ENCODE measurements at regions not wholly inside any gene's neighbourhood (a gene's known extent, or its start where the extent isn't known, plus 50 kb on each side); places are given as distances from the start of the nearest gene placed in this dataset.

GRCh38 chr10:10156917-10157600 is 860.6 kb upstream of the CELF2 start:
- Histone ChIP-seq H3K4me1 (ENCODE audit: control insufficient read depth, insufficient read depth, low read length, poor library complexity, severe bottlenecking) (no peaks in the 10 kb centered on the region), H3K27me3 (ENCODE audit: control insufficient read depth, insufficient read depth, low read length) (no peaks in the 10 kb centered on the region), H3K9me3 (ENCODE audit: control insufficient read depth in 2 of 2, low read length in 2 of 2) (no peaks in the 10 kb centered on the region), H3K4me3 (ENCODE audit: low read depth, low read length) (no peak overlapping the region), H3K27ac (ENCODE audit: insufficient read depth, low read length, poor library complexity, severe bottlenecking) (no peak overlapping the region), H3K36me3 (ENCODE audit: control insufficient read depth, insufficient read depth, low read length) (no peaks in the 10 kb centered on the region)
- no peaks in the 10 kb centered on the region for H3K27me3 Mint-ChIP-seq
- H3K4me1 Mint-ChIP-seq = no peaks in the 10 kb centered on the region
- no peak overlapping the region for H3K4me3 Mint-ChIP-seq
- no peak for ATAC-seq (ENCODE audit: low read depth in 2 of 2)
- no peak overlapping the region for H3K27ac Mint-ChIP-seq
- H3K9me3 Mint-ChIP-seq = peaks cover 0 to 4% (median 2%) of the 10 kb centered on the region in 7 donors
- no peak for DNase-seq
- H3K36me3 Mint-ChIP-seq = no peaks in the 10 kb centered on the region

GRCh38 chr10:10160821-10161312 is 856.8 kb upstream of the CELF2 start:
- Mint-ChIP-seq H3K27me3 (no peaks in the 10 kb centered on the region), H3K36me3 (no peaks in the 10 kb centered on the region), H3K9me3 (peaks cover 0 to 10% (median 2%) of the 10 kb centered on the region in 7 donors), H3K4me1 (no peaks in the 10 kb centered on the region), H3K27ac (no peak overlapping the region), H3K4me3 (no peak overlapping the region)
- no peaks in the 10 kb centered on the region for H3K9me3 ChIP-seq (ENCODE audit: control insufficient read depth in 2 of 2, low read length in 2 of 2)
- no peaks in the 10 kb centered on the region for H3K27me3 ChIP-seq (ENCODE audit: control insufficient read depth, insufficient read depth, low read length)
- no peaks in the 10 kb centered on the region for H3K4me1 ChIP-seq (ENCODE audit: control insufficient read depth, insufficient read depth, low read length, poor library complexity, severe bottlenecking)
- no peaks in the 10 kb centered on the region for H3K36me3 ChIP-seq (ENCODE audit: control insufficient read depth, insufficient read depth, low read length)
- H3K27ac ChIP-seq (ENCODE audit: insufficient read depth, low read length, poor library complexity, severe bottlenecking) = no peak overlapping the region
- DNase-seq (no peak), ATAC-seq (ENCODE audit: low read depth in 2 of 2) (no peak)
- H3K4me3 ChIP-seq (ENCODE audit: low read depth, low read length) = no peak overlapping the region

DNA sequence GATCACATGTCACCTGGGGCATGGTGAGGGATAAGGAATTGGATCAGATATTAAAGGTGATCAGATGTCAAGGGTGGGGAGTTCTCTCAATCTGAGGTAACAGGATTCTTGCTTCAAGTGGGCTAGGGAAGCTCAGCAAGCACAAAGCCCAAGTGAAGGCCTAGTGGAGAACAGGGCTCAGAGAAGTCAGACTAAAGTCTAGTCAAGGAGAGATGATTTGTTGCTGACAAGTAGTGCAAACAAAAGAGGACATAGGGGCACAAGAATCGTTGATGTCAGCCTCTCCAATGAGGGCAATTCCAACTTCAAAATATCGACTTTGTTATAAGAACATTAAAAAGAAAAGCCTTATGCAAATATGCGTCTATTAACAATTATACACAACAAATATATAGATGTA is 852.8 kb upstream of the CELF2 start:
- Histone ChIP-seq H3K27me3 (ENCODE audit: control insufficient read depth, insufficient read depth, low read length) (no peaks in the 10 kb centered on the region), H3K36me3 (ENCODE audit: control insufficient read depth, insufficient read depth, low read length) (no peaks in the 10 kb centered on the region), H3K4me1 (ENCODE audit: control insufficient read depth, insufficient read depth, low read length, poor library complexity, severe bottlenecking) (no peaks in the 10 kb centered on the region), H3K4me3 (ENCODE audit: low read depth, low read length) (no peak overlapping the region), H3K27ac (ENCODE audit: insufficient read depth, low read length, poor library complexity, severe bottlenecking) (no peak overlapping the region), H3K9me3 (ENCODE audit: control insufficient read depth in 2 of 2, low read length in 2 of 2) (no peaks in the 10 kb centered on the region)
- ATAC-seq (ENCODE audit: low read depth in 2 of 2) (no peak), DNase-seq (no peak)
- peaks cover 0 to 6% (median 2%) of the 10 kb centered on the region in 7 donors for H3K9me3 Mint-ChIP-seq
- H3K4me1 Mint-ChIP-seq = no peaks in the 10 kb centered on the region
- H3K36me3 Mint-ChIP-seq = no peaks in the 10 kb centered on the region
- no peaks in the 10 kb centered on the region for H3K27me3 Mint-ChIP-seq
- H3K27ac Mint-ChIP-seq = no peak overlapping the region
- H3K4me3 Mint-ChIP-seq = no peak overlapping the region

DNA sequence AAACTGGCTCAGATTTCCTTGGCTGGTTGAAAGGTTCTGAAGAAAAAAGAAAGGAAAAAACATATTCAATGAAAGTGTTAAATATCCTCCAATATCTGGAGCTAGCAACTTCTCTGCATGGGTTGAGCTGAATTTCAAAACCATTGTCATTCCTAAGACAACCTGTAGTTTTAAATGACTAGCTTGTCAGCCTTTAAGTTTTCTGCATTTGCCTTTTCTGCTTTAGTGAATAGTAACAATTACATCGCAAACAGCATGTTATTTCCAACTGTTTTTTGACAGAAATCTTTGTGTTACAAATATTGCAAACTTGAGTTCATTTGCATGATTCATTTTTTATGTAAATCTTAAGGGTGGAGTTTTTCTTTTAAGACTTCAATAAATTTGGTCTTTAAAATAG is 852.3 kb upstream of the CELF2 start:
- no peaks in the 10 kb centered on the region for H3K36me3 ChIP-seq (ENCODE audit: control insufficient read depth, insufficient read depth, low read length)
- no peaks in the 10 kb centered on the region for H3K27me3 Mint-ChIP-seq
- H3K4me3 ChIP-seq (ENCODE audit: low read depth, low read length) = no peak overlapping the region
- no peaks in the 10 kb centered on the region for H3K27me3 ChIP-seq (ENCODE audit: control insufficient read depth, insufficient read depth, low read length)
- no peaks in the 10 kb centered on the region for H3K4me1 ChIP-seq (ENCODE audit: control insufficient read depth, insufficient read depth, low read length, poor library complexity, severe bottlenecking)
- no peak overlapping the region for H3K27ac Mint-ChIP-seq
- H3K9me3 Mint-ChIP-seq = peaks cover 0 to 6% (median 2%) of the 10 kb centered on the region in 7 donors
- no peak for DNase-seq
- no peak overlapping the region for H3K4me3 Mint-ChIP-seq
- H3K4me1 Mint-ChIP-seq = no peaks in the 10 kb centered on the region
- no peaks in the 10 kb centered on the region for H3K36me3 Mint-ChIP-seq
- ATAC-seq (ENCODE audit: low read depth in 2 of 2) = no peak
- no peaks in the 10 kb centered on the region for H3K9me3 ChIP-seq (ENCODE audit: control insufficient read depth in 2 of 2, low read length in 2 of 2)
- H3K27ac ChIP-seq (ENCODE audit: insufficient read depth, low read length, poor library complexity, severe bottlenecking) = no peak overlapping the region

DNA sequence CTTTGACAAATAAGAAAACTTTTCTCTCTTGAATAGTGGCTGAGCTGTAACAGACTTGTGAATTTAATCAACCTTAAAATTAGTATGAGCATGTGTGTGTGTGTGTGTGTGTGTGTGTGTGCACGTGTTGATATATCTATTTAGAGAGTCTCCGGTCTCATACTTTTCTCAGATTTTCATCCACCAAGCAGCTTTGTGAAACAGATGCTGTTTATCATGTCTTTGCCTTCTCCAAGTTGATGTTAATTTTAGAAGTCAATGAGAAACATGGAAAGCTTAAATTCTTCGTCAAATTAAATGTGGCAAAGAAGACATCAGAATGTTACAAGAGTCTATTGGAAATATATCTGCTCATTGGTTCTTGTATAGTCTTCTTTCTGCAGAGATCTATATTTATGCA is 839.2 kb upstream of the CELF2 start:
- no peaks in the 10 kb centered on the region for H3K9me3 ChIP-seq (ENCODE audit: control insufficient read depth in 2 of 2, low read length in 2 of 2)
- no peaks in the 10 kb centered on the region for H3K27me3 ChIP-seq (ENCODE audit: control insufficient read depth, insufficient read depth, low read length)
- Mint-ChIP-seq H3K27me3 (no peaks in the 10 kb centered on the region), H3K4me1 (no peaks in the 10 kb centered on the region), H3K9me3 (peaks cover 0 to 4% (median 3%) of the 10 kb centered on the region in 7 donors), H3K4me3 (no peak overlapping the region), H3K36me3 (no peaks in the 10 kb centered on the region), H3K27ac (no peak overlapping the region)
- H3K27ac ChIP-seq (ENCODE audit: insufficient read depth, low read length, poor library complexity, severe bottlenecking) = no peak overlapping the region
- no peaks in the 10 kb centered on the region for H3K36me3 ChIP-seq (ENCODE audit: control insufficient read depth, insufficient read depth, low read length)
- ATAC-seq (ENCODE audit: low read depth in 2 of 2) (no peak), DNase-seq (no peak)
- no peak overlapping the region for H3K4me3 ChIP-seq (ENCODE audit: low read depth, low read length)
- no peaks in the 10 kb centered on the region for H3K4me1 ChIP-seq (ENCODE audit: control insufficient read depth, insufficient read depth, low read length, poor library complexity, severe bottlenecking)

DNA sequence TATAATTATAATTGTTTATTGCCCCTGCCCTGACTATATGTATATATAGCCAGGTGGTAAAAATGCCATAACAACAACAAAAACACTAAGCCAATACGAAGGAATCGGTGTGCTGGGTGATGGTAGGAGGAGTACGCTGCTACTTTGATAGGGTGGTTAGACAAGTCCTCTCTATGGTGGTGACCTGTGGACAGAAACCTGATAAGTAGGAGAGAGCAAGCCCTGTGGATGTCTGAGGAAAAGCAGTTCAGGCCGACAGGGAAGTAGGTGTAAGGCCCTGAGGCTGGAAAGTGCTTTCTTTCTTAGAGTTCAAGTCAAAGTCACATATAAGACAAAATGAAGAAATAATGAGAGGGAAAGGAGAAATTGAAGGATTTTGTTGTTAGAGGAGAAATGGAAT is 823.8 kb upstream of the CELF2 start:
- no peaks in the 10 kb centered on the region for H3K36me3 Mint-ChIP-seq
- Histone ChIP-seq H3K36me3 (ENCODE audit: control insufficient read depth, insufficient read depth, low read length) (no peaks in the 10 kb centered on the region), H3K4me3 (ENCODE audit: low read depth, low read length) (no peak overlapping the region), H3K9me3 (ENCODE audit: control insufficient read depth in 2 of 2, low read length in 2 of 2) (no peaks in the 10 kb centered on the region), H3K27me3 (ENCODE audit: control insufficient read depth, insufficient read depth, low read length) (no peaks in the 10 kb centered on the region), H3K4me1 (ENCODE audit: control insufficient read depth, insufficient read depth, low read length, poor library complexity, severe bottlenecking) (no peaks in the 10 kb centered on the region), H3K27ac (ENCODE audit: insufficient read depth, low read length, poor library complexity, severe bottlenecking) (no peak overlapping the region)
- H3K4me3 Mint-ChIP-seq = no peak overlapping the region
- ATAC-seq (ENCODE audit: low read depth in 2 of 2) (no peak), DNase-seq (no peak)
- H3K4me1 Mint-ChIP-seq = no peaks in the 10 kb centered on the region
- H3K27me3 Mint-ChIP-seq = peaks cover 4% of the 10 kb centered on the region
- no peak overlapping the region for H3K27ac Mint-ChIP-seq
- H3K9me3 Mint-ChIP-seq = peaks cover 0 to 5% (median 1%) of the 10 kb centered on the region in 7 donors

DNA sequence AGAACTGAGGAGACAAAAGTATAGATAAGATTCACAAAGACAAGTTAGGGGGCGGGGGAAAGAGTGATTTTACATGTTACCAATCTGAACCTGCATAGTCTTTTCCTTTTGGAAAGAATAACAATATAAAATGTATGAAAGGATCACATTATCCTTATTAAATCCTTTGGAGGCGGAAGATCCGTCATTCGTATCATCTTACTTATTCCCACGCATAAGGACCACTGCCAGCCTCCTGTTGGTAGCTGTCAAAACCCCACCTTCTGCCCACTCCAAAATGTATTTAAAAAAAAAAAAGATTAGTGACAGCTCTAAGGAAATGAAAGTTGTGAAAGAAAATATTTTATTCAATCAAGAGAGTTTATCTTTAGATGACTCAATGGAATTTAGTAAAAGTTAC is 821.0 kb upstream of the CELF2 start:
- Histone ChIP-seq H3K36me3 (ENCODE audit: control insufficient read depth, insufficient read depth, low read length) (no peaks in the 10 kb centered on the region), H3K4me3 (ENCODE audit: low read depth, low read length) (no peak overlapping the region), H3K27me3 (ENCODE audit: control insufficient read depth, insufficient read depth, low read length) (no peaks in the 10 kb centered on the region), H3K27ac (ENCODE audit: insufficient read depth, low read length, poor library complexity, severe bottlenecking) (no peak overlapping the region), H3K9me3 (ENCODE audit: control insufficient read depth in 2 of 2, low read length in 2 of 2) (no peaks in the 10 kb centered on the region), H3K4me1 (ENCODE audit: control insufficient read depth, insufficient read depth, low read length, poor library complexity, severe bottlenecking) (no peaks in the 10 kb centered on the region)
- Mint-ChIP-seq H3K27ac (no peak overlapping the region), H3K36me3 (no peaks in the 10 kb centered on the region), H3K9me3 (peaks cover 0 to 3% (median 0%) of the 10 kb centered on the region in 7 donors), H3K4me1 (no peaks in the 10 kb centered on the region), H3K27me3 (peaks cover 4% of the 10 kb centered on the region), H3K4me3 (no peak overlapping the region)
- ATAC-seq (ENCODE audit: low read depth in 2 of 2) = no peak
- no peak for DNase-seq

- Mint-ChIP-seq H3K27ac (no peak overlapping the region), H3K36me3 (no peaks in the 10 kb centered on the region), H3K4me3 (no peak overlapping the region), H3K4me1 (no peaks in the 10 kb centered on the region), H3K9me3 (no peaks in the 10 kb centered on the region), H3K27me3 (peaks cover 4% of the 10 kb centered on the region)
- Histone ChIP-seq H3K4me3 (ENCODE audit: low read depth, low read length) (no peak overlapping the region), H3K9me3 (ENCODE audit: control insufficient read depth in 2 of 2, low read length in 2 of 2) (no peaks in the 10 kb centered on the region), H3K36me3 (ENCODE audit: control insufficient read depth, insufficient read depth, low read length) (no peaks in the 10 kb centered on the region), H3K4me1 (ENCODE audit: control insufficient read depth, insufficient read depth, low read length, poor library complexity, severe bottlenecking) (no peaks in the 10 kb centered on the region), H3K27ac (ENCODE audit: insufficient read depth, low read length, poor library complexity, severe bottlenecking) (no peak overlapping the region), H3K27me3 (ENCODE audit: control insufficient read depth, insufficient read depth, low read length) (no peaks in the 10 kb centered on the region)
- DNase-seq (no peak), ATAC-seq (ENCODE audit: low read depth in 2 of 2) (no peak)
Observed at GRCh38 chr10:10197423-10197822, 820.2 kb upstream of the CELF2 start.
